HCT116 (cell line): ENCODE measurements at regions not wholly inside any gene's neighbourhood (a gene's known extent, or its start where the extent isn't known, plus 50 kb on each side); places are given as distances from the start of the nearest gene placed in this dataset.

ENCODE experiments used
- CBX3 ChIP-seq: IDR thresholded peaks from 2 replicates; pipeline ENCODE4 v1.6.1; 2012; ENCODE audit warnings: low read depth
- ELF1 ChIP-seq: IDR thresholded peaks from 2 replicates; pipeline ENCODE4 v1.6.1; 2012; ENCODE audit warnings: low read depth, borderline replicate concordance
- EZH2 ChIP-seq: fragments of 200-600 bp; sonication (generic); IDR thresholded peaks from 2 replicates; pipeline ENCODE4 v1.6.1; 2017; ENCODE audit warnings: antibody characterized with exemption, mixed run types
- EZH2phosphoT487 ChIP-seq: fragments of 200-600 bp; IDR thresholded peaks from 2 replicates; pipeline ENCODE4 v1.6.1; 2018; ENCODE audit warnings: antibody characterized with exemption, borderline replicate concordance
- JUND ChIP-seq: IDR thresholded peaks from 2 replicates; pipeline ENCODE4 v1.6.1; 2012
- POLR2A ChIP-seq: IDR thresholded peaks from 2 replicates; pipeline ENCODE4 v1.7.0; 2011; ENCODE audit warnings: borderline replicate concordance; ENCODE audit not compliant: insufficient read depth, insufficient read length; ENCODE audit errors: extremely low read depth
- POLR2AphosphoS5 ChIP-seq: IDR thresholded peaks from 2 replicates; pipeline ENCODE4 v1.6.1; 2011; ENCODE audit warnings: mild to moderate bottlenecking, low read depth, low read length, moderate library complexity
- RAD21 ChIP-seq: IDR thresholded peaks from 2 replicates; pipeline ENCODE4 v1.6.1; 2012; ENCODE audit warnings: low read depth, mild to moderate bottlenecking
- SP1 ChIP-seq: IDR thresholded peaks from 2 replicates; pipeline ENCODE4 v1.6.1; 2012; ENCODE audit warnings: low read depth
- TF ChIP-seq, protein P1 (sequence below): IDR thresholded peaks from 2 replicates; pipeline ENCODE4 v1.6.1; 2012
- TF ChIP-seq, protein P2 (sequence below), 3 experiments: fragments of 200-600 bp in 1 of 3; sonication (generic) in 1 of 3; IDR thresholded peaks in 2 of 3; conservative IDR thresholded peaks in 1 of 3; 2 replicates each; pipeline ENCODE4 v1.5.1; 2012 to 2017; ENCODE audit warnings: low read depth in 2 of 3, low read length in 2 of 3, antibody characterized with exemption in 1 of 3, borderline replicate concordance in 1 of 3, control low read depth in 1 of 3, mild to moderate bottlenecking in 1 of 3, mixed read lengths in 1 of 3, mixed run types in 1 of 3, moderate library complexity in 1 of 3; ENCODE audit not compliant: insufficient read depth in 1 of 3

DNA sequence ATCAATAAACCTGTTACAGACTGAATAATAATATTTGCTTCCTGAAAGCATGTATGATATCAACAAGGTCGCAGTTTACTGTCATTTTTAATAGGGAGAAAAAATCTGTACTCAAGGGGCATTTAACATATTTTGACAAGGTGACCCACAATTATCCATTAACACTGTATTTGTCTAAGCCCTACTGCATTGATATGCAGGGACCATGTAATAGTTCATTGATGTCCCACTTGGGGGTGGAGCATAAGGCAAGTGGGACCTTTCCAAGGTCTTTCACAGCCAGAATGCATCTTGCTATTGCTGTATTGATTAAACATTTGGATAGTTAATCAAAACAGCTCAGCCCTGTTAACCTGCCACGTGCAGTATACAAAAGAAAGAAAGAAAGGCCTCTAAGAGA lies 502.0 kb downstream of the NR2F1-AS1 start:
- TF ChIP-seq POLR2A, result no peak
- TF ChIP-seq, protein P1, sequence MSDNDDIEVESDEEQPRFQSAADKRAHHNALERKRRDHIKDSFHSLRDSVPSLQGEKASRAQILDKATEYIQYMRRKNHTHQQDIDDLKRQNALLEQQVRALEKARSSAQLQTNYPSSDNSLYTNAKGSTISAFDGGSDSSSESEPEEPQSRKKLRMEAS, result no peak
- TF ChIP-seq POLR2AphosphoS5, result no peak
- TF ChIP-seq ELF1, result no peak
- TF ChIP-seq SP1, result no peak
- TF ChIP-seq CBX3, result no peak
- TF ChIP-seq, protein P2, sequence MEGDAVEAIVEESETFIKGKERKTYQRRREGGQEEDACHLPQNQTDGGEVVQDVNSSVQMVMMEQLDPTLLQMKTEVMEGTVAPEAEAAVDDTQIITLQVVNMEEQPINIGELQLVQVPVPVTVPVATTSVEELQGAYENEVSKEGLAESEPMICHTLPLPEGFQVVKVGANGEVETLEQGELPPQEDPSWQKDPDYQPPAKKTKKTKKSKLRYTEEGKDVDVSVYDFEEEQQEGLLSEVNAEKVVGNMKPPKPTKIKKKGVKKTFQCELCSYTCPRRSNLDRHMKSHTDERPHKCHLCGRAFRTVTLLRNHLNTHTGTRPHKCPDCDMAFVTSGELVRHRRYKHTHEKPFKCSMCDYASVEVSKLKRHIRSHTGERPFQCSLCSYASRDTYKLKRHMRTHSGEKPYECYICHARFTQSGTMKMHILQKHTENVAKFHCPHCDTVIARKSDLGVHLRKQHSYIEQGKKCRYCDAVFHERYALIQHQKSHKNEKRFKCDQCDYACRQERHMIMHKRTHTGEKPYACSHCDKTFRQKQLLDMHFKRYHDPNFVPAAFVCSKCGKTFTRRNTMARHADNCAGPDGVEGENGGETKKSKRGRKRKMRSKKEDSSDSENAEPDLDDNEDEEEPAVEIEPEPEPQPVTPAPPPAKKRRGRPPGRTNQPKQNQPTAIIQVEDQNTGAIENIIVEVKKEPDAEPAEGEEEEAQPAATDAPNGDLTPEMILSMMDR (IDR thresholded peaks at IDR 0.05 in 2 of 3, conservative IDR thresholded peaks at IDR 0.05 in 1 of 3; ENCODE audit: borderline replicate concordance in 1 of 3, insufficient read depth in 1 of 3, low read depth in 2 of 3, low read length in 2 of 3), result no peak
- TF ChIP-seq EZH2, result no peak
- no peak for TF ChIP-seq JUND
- TF ChIP-seq EZH2phosphoT487, result no peak
- TF ChIP-seq RAD21, result no peak; the same call in 1 of the 2 replicates
